ENCODE measurements at regions not wholly inside any gene's neighbourhood (a gene's known extent, or its start where the extent isn't known, plus 50 kb on each side); places are given as distances from the start of the nearest gene placed in this dataset.

- Histone ChIP-seq H4K91ac (ENCODE audit: insufficient read length, low read depth, low read length) (no peak overlapping the region), H2BK15ac (ENCODE audit: low read depth, low read length) (no peak overlapping the region), H3K27ac (ENCODE audit: insufficient read length, low read depth, low read length) (no peak overlapping the region), H3K4me1 (ENCODE audit: insufficient read depth, low read length) (no peaks in the 10 kb centered on the region), H4K8ac (replicated peaks; ENCODE audit: insufficient read length, low read depth, low read length) (no peak overlapping the region), H3K27me3 (ENCODE audit: insufficient read depth, low read length) (no peaks in the 10 kb centered on the region), H3K9me3 (ENCODE audit: control insufficient read depth, low read depth, low read length) (no peaks in the 10 kb centered on the region), H2BK120ac (ENCODE audit: low read depth, low read length, poor library complexity, severe bottlenecking) (no peak overlapping the region), H3K23me2 (ENCODE audit: insufficient read length, low read depth, low read length, poor library complexity, severe bottlenecking) (no peaks in the 10 kb centered on the region), H3K23ac (ENCODE audit: insufficient read length, low read depth, low read length) (no peak overlapping the region), H4K20me1 (ENCODE audit: control insufficient read depth, insufficient read depth, insufficient read length) (no peaks in the 10 kb centered on the region), H3K79me2 (ENCODE audit: insufficient read depth, low read length) (no peaks in the 10 kb centered on the region), H4K5ac (ENCODE audit: insufficient read length, low read depth, low read length) (no peak overlapping the region), H3T11ph (ENCODE audit: low read length) (no peak overlapping the region), H3K56ac (ENCODE audit: insufficient read length, low read depth, low read length) (no peak overlapping the region), H3K79me1 (ENCODE audit: insufficient read depth, low read depth, low read length, poor library complexity, severe bottlenecking) (no peaks in the 10 kb centered on the region), H3K4me2 (ENCODE audit: insufficient read depth, insufficient read length, low read length) (no peak overlapping the region), H3K9ac (ENCODE audit: extremely low read depth, insufficient read length, low read length) (no peak overlapping the region), H3K4ac (ENCODE audit: low read depth, low read length) (no peak overlapping the region), H2BK5ac (ENCODE audit: insufficient read length, low read length) (no peak overlapping the region), H3K14ac (ENCODE audit: insufficient read depth, low read length) (no peak overlapping the region), H2AK5ac (ENCODE audit: insufficient read length, low read length) (no peak overlapping the region), H2BK20ac (ENCODE audit: low read depth, low read length, poor library complexity, severe bottlenecking) (no peak overlapping the region), H2BK12ac (ENCODE audit: insufficient read length, low read depth, low read length) (no peak overlapping the region), H3K18ac (ENCODE audit: insufficient read length, low read depth, low read length) (no peak overlapping the region), H2AFZ (ENCODE audit: low read length) (no peak overlapping the region)
- WGBS (ENCODE audit: extremely low coverage, insufficient read length, low lambda C conversion rate), result no CpG with 5 or more reads among the region's 2 CpGs
- no peak for TF ChIP-seq CTCF (conservative IDR thresholded peaks at IDR 0.05)
- no peaks in the 10 kb centered on the region for H3K9me3 Mint-ChIP-seq
- peaks cover 2 to 6% of the 10 kb centered on the region in 2 experiments for H3K4me1 Mint-ChIP-seq
- DNase-seq, result no peak
- H3K27ac Mint-ChIP-seq, result no peak overlapping the region
- no peaks in the 10 kb centered on the region for H3K27me3 Mint-ChIP-seq (ENCODE audit: low read depth)
- H3K36me3 Mint-ChIP-seq (ENCODE audit: insufficient read depth in 1 of 3, low read depth in 3 of 3), result no peaks in the 10 kb centered on the region
- H3K4me3 Mint-ChIP-seq, result no peak overlapping the region
Observed at GRCh38 chr5:104218200-104218599, 655.6 kb upstream of the NUDT12 start.
